ENCODE measurements at regions not wholly inside any gene's neighbourhood (a gene's known extent, or its start where the extent isn't known, plus 50 kb on each side); places are given as distances from the start of the nearest gene placed in this dataset.

DNA sequence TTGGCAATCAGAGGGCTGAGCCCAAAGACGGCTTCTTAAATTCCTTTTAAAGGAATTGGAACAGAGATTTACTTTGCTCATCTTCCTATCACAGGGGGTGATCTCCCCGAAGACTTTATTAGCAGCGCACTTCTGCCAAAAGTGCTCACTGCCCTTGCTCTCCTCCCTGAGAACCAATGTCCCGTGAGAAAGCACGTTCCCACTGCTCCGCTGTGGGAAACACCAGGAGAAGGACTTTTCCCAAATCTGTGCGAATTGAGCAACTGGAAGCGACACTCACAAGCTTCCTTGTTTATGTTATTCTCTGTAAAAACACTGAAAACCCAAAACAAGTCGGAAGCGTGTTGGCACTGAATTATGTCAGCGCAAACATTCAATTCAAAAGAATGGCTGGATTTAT is 670.8 kb upstream of the NR2F2 start:
- Histone ChIP-seq H3K4me1 (ENCODE audit: control insufficient read depth in 1 of 2, insufficient read depth in 2 of 2, low read length in 2 of 2) (peaks cover 0 to 2% of the 10 kb centered on the region in 2 donors), H3K4me3 (ENCODE audit: low read length in 2 of 2) (no peak overlapping the region), H3K27me3 (ENCODE audit: control insufficient read depth in 1 of 2, insufficient read depth in 2 of 2, low read length in 1 of 2) (no peaks in the 10 kb centered on the region), H3K27ac (ENCODE audit: low read depth in 1 of 2, low read length in 2 of 2) (no peak overlapping the region), H3K9me3 (ENCODE audit: control insufficient read depth, low read length) (no peaks in the 10 kb centered on the region), H3K36me3 (ENCODE audit: control insufficient read depth in 1 of 2, insufficient read depth in 2 of 2, low read length in 1 of 2) (no peaks in the 10 kb centered on the region)
- no peak for DNase-seq
- 21 to 49% methylated on average over 11 of the region's 11 CpGs for WGBS, 2 donors
- ATAC-seq (ENCODE audit: low FRiP score): no peak
- intact Hi-C loops (cut with DNase I): no loop called here

DNA sequence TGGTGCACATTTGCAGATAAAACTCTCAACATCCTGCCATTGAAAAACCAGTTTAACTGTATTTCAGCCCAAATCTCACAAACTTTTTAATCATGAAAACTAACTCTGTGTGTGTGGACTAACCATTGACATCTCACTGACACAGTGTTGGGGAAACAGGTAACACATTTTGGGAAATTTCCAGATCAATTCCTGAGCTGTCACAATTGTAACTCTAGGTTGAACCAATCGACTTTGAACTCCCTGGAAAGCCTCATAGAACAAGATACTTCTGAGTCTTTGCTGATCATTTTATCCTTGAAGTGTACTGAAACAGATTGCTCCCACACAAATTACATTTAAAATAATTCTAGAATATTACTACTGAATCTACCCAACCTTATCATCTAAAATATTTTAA is 667.9 kb upstream of the NR2F2 start:
- H3K4me1 ChIP-seq (ENCODE audit: control insufficient read depth in 1 of 2, insufficient read depth in 2 of 2, low read length in 2 of 2): peaks cover 0 to 2% of the 10 kb centered on the region in 2 donors
- DNase-seq: no peak
- H3K27ac ChIP-seq (ENCODE audit: low read depth in 1 of 2, low read length in 2 of 2): no peak overlapping the region
- H3K36me3 ChIP-seq (ENCODE audit: control insufficient read depth in 1 of 2, insufficient read depth in 2 of 2, low read length in 1 of 2): no peaks in the 10 kb centered on the region
- no peak overlapping the region for H3K4me3 ChIP-seq (ENCODE audit: low read length in 2 of 2)
- no peaks in the 10 kb centered on the region for H3K9me3 ChIP-seq (ENCODE audit: control insufficient read depth, low read length)
- intact Hi-C loops (cut with DNase I): no loop called here
- ATAC-seq (ENCODE audit: low FRiP score): no peak
- 85 to 86% methylated on average over 1 of the region's 1 CpG for WGBS, 2 donors
- no peaks in the 10 kb centered on the region for H3K27me3 ChIP-seq (ENCODE audit: control insufficient read depth in 1 of 2, insufficient read depth in 2 of 2, low read length in 1 of 2)

DNA sequence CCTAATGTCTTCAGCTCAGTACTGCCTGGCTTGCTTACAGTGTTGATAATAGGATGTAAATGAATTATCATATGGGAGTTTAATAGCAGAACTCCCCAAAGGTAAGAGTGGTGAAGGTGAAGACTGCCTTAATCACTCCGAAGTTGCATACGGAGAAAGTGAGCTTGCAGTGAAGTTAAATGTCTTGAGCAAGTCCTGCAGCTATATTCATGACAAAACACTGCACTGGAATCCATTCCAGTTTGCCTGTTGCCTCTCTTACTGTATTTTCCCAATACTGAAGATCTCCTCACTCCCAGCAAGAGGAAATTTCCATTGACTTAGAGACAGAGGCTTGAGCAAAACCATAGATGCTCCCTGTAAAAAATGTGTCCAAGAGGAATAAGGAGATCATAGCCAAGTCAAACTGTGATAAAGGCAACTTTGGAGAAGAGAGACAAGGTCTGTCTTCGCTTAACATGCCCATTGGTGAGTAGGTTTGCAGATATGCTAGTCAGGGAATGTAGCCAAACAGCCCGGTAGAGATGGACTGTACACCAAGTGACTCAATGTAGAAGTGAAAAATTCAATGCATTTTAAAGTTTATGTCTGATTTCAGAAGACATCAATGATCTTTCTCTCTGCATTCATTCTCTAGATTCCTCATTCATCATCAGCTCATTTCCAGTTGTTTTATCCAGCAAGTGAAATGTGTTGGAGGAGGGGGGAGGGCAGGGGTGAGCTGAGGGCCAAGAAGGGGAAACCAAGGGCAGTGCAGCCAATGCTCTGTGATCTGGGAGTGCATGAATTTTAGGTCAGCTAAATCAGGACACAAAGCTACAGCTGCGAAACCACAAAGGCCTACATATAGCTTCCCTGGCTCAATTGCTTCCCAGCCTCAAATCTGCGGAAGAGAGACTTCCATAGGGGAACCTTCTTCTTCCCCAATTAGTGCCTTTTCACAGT is 667.1 kb upstream of the NR2F2 start:
- 73 to 83% methylated on average over 6 of the region's 6 CpGs for WGBS, 2 donors
- Histone ChIP-seq H3K4me3 (ENCODE audit: low read length in 2 of 2) (no peak overlapping the region), H3K36me3 (ENCODE audit: control insufficient read depth in 1 of 2, insufficient read depth in 2 of 2, low read length in 1 of 2) (no peaks in the 10 kb centered on the region), H3K27ac (ENCODE audit: low read depth in 1 of 2, low read length in 2 of 2) (no peak overlapping the region), H3K4me1 (ENCODE audit: control insufficient read depth in 1 of 2, insufficient read depth in 2 of 2, low read length in 2 of 2) (peaks cover 0 to 2% of the 10 kb centered on the region in 2 donors), H3K9me3 (ENCODE audit: control insufficient read depth, low read length) (no peaks in the 10 kb centered on the region), H3K27me3 (ENCODE audit: control insufficient read depth in 1 of 2, insufficient read depth in 2 of 2, low read length in 1 of 2) (no peaks in the 10 kb centered on the region)
- ATAC-seq (ENCODE audit: low FRiP score) (no peak), DNase-seq (no peak)
- intact Hi-C loops (cut with DNase I): no loop called here

DNA sequence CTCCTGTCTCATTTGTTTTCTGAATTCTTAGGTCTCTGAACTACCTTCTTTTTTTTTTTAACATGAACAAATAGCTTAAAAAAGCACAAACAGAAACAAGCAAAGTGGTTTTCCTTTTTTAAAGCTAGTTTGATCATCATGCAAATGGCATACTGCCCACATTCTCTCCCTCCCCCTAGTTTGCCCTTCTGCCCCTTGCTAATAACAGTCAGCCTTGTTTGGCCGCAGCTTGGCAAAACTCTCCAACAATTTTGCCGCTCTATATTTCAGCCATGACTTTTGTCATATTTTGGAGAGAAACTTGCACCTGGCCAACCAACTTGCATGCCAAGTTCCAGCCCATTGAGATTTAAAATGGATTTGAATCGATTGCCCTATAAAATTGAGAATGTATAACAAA is 666.0 kb upstream of the NR2F2 start:
- Histone ChIP-seq H3K4me3 (ENCODE audit: low read length in 2 of 2) (no peak overlapping the region), H3K9me3 (ENCODE audit: control insufficient read depth, low read length) (no peaks in the 10 kb centered on the region), H3K36me3 (ENCODE audit: control insufficient read depth in 1 of 2, insufficient read depth in 2 of 2, low read length in 1 of 2) (no peaks in the 10 kb centered on the region), H3K4me1 (ENCODE audit: control insufficient read depth in 1 of 2, insufficient read depth in 2 of 2, low read length in 2 of 2) (peaks cover 0 to 2% of the 10 kb centered on the region in 2 donors), H3K27ac (ENCODE audit: low read depth in 1 of 2, low read length in 2 of 2) (no peak overlapping the region), H3K27me3 (ENCODE audit: control insufficient read depth in 1 of 2, insufficient read depth in 2 of 2, low read length in 1 of 2) (no peaks in the 10 kb centered on the region)
- WGBS, 2 donors: 81 to 82% methylated on average over 3 of the region's 3 CpGs
- ATAC-seq (ENCODE audit: low FRiP score) (no peak), DNase-seq (no peak)
- intact Hi-C loops (cut with DNase I): no loop called here

DNA sequence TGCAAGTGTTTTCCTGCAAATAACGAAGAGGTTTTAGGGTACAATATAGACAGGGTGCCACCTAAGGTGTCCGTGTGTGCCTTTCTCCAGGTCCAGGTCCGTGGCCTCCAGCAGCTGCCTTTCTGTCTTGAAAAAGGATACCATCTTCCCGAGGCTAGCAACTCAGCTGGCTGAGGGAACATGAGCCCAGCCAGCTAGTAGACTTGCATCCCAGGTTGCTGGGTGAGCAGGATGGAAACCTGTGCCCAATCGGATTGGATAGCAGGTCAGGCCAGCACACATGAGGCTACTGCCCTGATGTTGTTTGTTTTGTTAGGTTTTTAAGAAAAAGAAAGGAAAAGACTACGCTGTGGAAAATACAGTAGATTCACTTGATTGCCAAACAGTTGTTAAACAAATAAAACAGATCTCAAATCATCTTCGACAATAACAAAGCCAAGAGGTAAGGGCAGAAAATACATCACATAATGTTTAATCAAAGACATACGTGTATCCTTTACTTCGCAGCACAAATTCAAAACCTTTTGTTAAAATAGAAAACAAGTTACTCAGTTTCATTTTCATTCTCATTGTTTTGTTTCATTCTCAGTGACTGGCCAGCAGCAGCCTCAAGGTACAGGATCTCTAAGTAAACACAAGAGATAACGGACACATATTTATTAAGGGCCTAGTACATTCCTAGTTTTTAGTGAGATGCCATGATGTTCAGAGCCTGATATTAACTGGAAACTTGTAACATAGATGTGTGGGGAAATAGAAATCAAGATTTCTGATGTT is 661.2 kb upstream of the NR2F2 start:
- DNase-seq (no peak), ATAC-seq (ENCODE audit: low FRiP score) (no peak)
- Histone ChIP-seq H3K9me3 (ENCODE audit: control insufficient read depth, low read length) (no peaks in the 10 kb centered on the region), H3K4me3 (ENCODE audit: low read length in 2 of 2) (no peak overlapping the region), H3K4me1 (ENCODE audit: control insufficient read depth in 1 of 2, insufficient read depth in 2 of 2, low read length in 2 of 2) (peaks cover 0 to 2% of the 10 kb centered on the region in 2 donors), H3K27me3 (ENCODE audit: control insufficient read depth in 1 of 2, insufficient read depth in 2 of 2, low read length in 1 of 2) (no peaks in the 10 kb centered on the region), H3K36me3 (ENCODE audit: control insufficient read depth in 1 of 2, insufficient read depth in 2 of 2, low read length in 1 of 2) (no peaks in the 10 kb centered on the region), H3K27ac (ENCODE audit: low read depth in 1 of 2, low read length in 2 of 2) (no peak overlapping the region)
- intact Hi-C loops (cut with DNase I): no loop called here
- 71 to 74% methylated on average over 10 of the region's 10 CpGs for WGBS, 2 donors

DNA sequence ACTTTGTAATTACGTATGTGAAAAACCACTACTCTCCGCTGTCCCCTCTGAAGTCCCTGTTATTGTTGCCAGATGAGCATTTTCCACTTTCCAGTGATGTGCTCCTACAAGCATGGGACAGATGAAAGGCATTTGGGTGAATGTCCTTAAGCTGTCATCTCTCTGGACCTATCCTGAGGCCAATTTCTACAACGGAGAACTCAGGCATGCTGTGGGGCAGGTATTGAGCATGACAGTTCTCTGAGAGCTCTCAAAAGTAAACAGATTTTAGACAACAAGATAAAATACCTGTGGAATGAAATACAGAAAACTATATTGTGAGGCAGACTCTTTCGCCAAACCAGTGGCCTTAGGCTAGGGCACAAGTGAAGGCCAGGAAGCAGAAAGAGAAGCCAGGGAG is 656.5 kb upstream of the NR2F2 start:
- 90 to 92% methylated on average over 4 of the region's 4 CpGs for WGBS, 2 donors
- no peaks in the 10 kb centered on the region for H3K4me1 ChIP-seq (ENCODE audit: control insufficient read depth in 1 of 2, insufficient read depth in 2 of 2, low read length in 2 of 2)

DNA sequence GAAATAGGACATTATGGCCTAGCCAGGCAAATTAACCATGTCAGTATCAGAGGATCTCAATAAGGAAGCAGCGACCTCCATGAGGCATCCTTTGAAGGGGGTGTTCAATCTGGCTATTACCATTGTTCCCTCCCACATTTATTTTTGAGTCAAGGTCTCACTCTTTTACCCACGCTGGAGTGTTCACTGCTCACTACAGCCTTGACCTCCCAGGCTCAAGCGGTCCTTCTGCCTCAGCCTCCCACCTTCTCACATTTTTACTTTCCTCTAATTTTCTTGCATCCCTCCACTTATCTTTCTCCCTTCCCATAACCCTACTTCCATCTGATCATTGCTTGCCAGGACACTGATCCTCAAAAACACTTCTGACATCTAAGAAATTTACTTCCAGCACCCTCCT is 654.0 kb upstream of the NR2F2 start:
- DNase-seq (no peak), ATAC-seq (ENCODE audit: low FRiP score) (no peak)
- H3K9me3 ChIP-seq (ENCODE audit: control insufficient read depth, low read length): no peaks in the 10 kb centered on the region
- WGBS, 2 donors: 93 to 95% methylated on average over 3 of the region's 3 CpGs
- H3K27ac ChIP-seq (ENCODE audit: low read depth in 1 of 2, low read length in 2 of 2): no peak overlapping the region
- no peaks in the 10 kb centered on the region for H3K36me3 ChIP-seq (ENCODE audit: control insufficient read depth in 1 of 2, insufficient read depth in 2 of 2, low read length in 1 of 2)
- intact Hi-C loops (cut with DNase I): no loop called here
- no peaks in the 10 kb centered on the region for H3K4me1 ChIP-seq (ENCODE audit: control insufficient read depth in 1 of 2, insufficient read depth in 2 of 2, low read length in 2 of 2)
- no peak overlapping the region for H3K4me3 ChIP-seq (ENCODE audit: low read length in 2 of 2)
- H3K27me3 ChIP-seq (ENCODE audit: control insufficient read depth in 1 of 2, insufficient read depth in 2 of 2, low read length in 1 of 2): no peaks in the 10 kb centered on the region

More for the DNA sequence above, 656.5 kb upstream of the NR2F2 start:
- no peak for ATAC-seq (ENCODE audit: low FRiP score)
- no peaks in the 10 kb centered on the region for H3K36me3 ChIP-seq (ENCODE audit: control insufficient read depth in 1 of 2, insufficient read depth in 2 of 2, low read length in 1 of 2)
- no peaks in the 10 kb centered on the region for H3K27me3 ChIP-seq (ENCODE audit: control insufficient read depth in 1 of 2, insufficient read depth in 2 of 2, low read length in 1 of 2)
- H3K9me3 ChIP-seq (ENCODE audit: control insufficient read depth, low read length): no peaks in the 10 kb centered on the region
- H3K4me3 ChIP-seq (ENCODE audit: low read length in 2 of 2): no peak overlapping the region
- intact Hi-C loops (cut with DNase I): no loop called here
- DNase-seq: no peak
- no peak overlapping the region for H3K27ac ChIP-seq (ENCODE audit: low read depth in 1 of 2, low read length in 2 of 2)

DNA sequence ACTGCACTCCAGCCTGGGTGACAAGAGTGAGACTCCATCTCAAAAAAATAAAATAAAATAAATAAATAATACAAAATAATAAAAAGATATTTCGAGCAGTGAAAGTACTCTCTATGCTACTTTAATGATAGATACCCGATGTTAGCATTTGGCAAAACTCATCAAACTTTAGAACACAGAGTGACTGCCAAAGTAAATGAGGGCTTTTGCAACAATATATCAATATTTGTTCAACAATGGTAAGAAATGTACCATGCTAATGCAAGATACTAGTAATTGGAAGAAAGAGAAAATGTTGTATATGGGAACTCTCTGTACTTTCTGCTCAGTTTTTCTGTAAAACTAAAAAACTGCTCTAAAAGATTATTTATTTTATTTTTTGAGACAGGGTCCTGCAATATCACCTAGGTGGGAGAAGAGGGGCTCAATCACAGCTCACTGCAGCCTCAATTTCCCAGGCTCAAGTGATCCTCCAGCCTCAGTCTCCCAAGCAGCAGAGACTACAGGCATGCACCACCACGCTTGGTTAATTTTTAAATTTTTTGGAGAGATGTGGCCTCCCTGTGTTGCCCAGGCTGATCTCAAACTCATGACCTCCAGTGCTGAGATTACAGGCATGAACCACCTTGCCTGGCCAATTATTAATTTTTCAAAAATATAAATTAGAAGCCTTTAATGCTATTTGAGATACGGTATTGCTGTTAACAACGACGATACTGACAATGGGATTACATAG is 650.5 kb upstream of the NR2F2 start:
- Histone ChIP-seq H3K4me3 (ENCODE audit: low read length in 2 of 2) (no peak overlapping the region), H3K27ac (ENCODE audit: low read depth in 1 of 2, low read length in 2 of 2) (no peak overlapping the region), H3K36me3 (ENCODE audit: control insufficient read depth in 1 of 2, insufficient read depth in 2 of 2, low read length in 1 of 2) (no peaks in the 10 kb centered on the region), H3K4me1 (ENCODE audit: control insufficient read depth in 1 of 2, insufficient read depth in 2 of 2, low read length in 2 of 2) (no peaks in the 10 kb centered on the region), H3K9me3 (ENCODE audit: control insufficient read depth, low read length) (no peaks in the 10 kb centered on the region), H3K27me3 (ENCODE audit: control insufficient read depth in 1 of 2, insufficient read depth in 2 of 2, low read length in 1 of 2) (no peaks in the 10 kb centered on the region)
- DNase-seq (no peak), ATAC-seq (ENCODE audit: low FRiP score) (no peak)
- 72 to 87% methylated on average over 6 of the region's 6 CpGs for WGBS, 2 donors
- intact Hi-C loops (cut with DNase I): no loop called here

Data from aorta (tissue), 5 donors.